Endodermal cell (in vitro differentiated cells): ENCODE measurements at regions not wholly inside any gene's neighbourhood (a gene's known extent, or its start where the extent isn't known, plus 50 kb on each side); places are given as distances from the start of the nearest gene placed in this dataset.

ENCODE experiments used
- DNase-seq: peaks from one replicate; pipeline ENCODE4 v3.0.0-alpha.2; 2017
- H3K27ac ChIP-seq: 2 replicates; pipeline ENCODE4 v1.5.1; 2013; ENCODE audit warnings: mild to moderate bottlenecking, low read depth, low read length, moderate library complexity
- H3K27me3 ChIP-seq: 2 replicates; pipeline ENCODE4 v1.6.1; 2013; ENCODE audit warnings: mild to moderate bottlenecking, low read length, moderate library complexity; ENCODE audit not compliant: insufficient read depth, control insufficient read depth, poor library complexity, severe bottlenecking
- H3K36me3 ChIP-seq: 2 replicates; pipeline ENCODE4 v1.7.0; 2013; ENCODE audit warnings: mild to moderate bottlenecking, low read length, moderate library complexity; ENCODE audit not compliant: control insufficient read depth, insufficient read depth
- H3K4me1 ChIP-seq: one replicate; pipeline ENCODE4 v1.7.0; 2013; ENCODE audit warnings: low read length; ENCODE audit not compliant: control insufficient read depth, insufficient read depth
- H3K4me3 ChIP-seq: 2 replicates; pipeline ENCODE4 v1.5.1; 2013; ENCODE audit warnings: mild to moderate bottlenecking, low read length, moderate library complexity
- H3K9ac ChIP-seq: 2 replicates; pipeline ENCODE4 v1.6.1; 2013; ENCODE audit warnings: mild to moderate bottlenecking, low read length, moderate library complexity; ENCODE audit not compliant: poor library complexity, severe bottlenecking; ENCODE audit errors: extremely low read depth
- H3K9me3 ChIP-seq: 2 replicates; pipeline ENCODE4 v1.6.1; 2013; ENCODE audit warnings: mild to moderate bottlenecking, low read length, moderate library complexity; ENCODE audit not compliant: control insufficient read depth
- H3K27ac Mint-ChIP-seq: 2 replicates; pipeline ENCODE4 v1.8.0; 2020; ENCODE audit warnings: mixed read lengths
- H3K27me3 Mint-ChIP-seq: 2 replicates; pipeline ENCODE4 v1.8.0; 2021; ENCODE audit warnings: mild to moderate bottlenecking, mixed read lengths; ENCODE audit not compliant: insufficient read depth
- H3K36me3 Mint-ChIP-seq: 2 replicates; pipeline ENCODE4 v1.8.0; 2020; ENCODE audit warnings: low read depth, mixed read lengths
- H3K4me1 Mint-ChIP-seq: 2 replicates; pipeline ENCODE4 v1.8.0; 2020; ENCODE audit warnings: mixed read lengths
- H3K4me3 Mint-ChIP-seq: 2 replicates; pipeline ENCODE4 v1.8.0; 2020; ENCODE audit warnings: mild to moderate bottlenecking, moderate library complexity, mixed read lengths
- H3K9me3 Mint-ChIP-seq: 2 replicates; pipeline ENCODE4 v1.8.0; 2020; ENCODE audit warnings: mild to moderate bottlenecking, mixed read lengths
- WGBS, 2 experiments: methylation state at CpG; one replicate each; pipeline versions ENCODE4 v1.1.5 to v1.1.7; 2013; ENCODE audit warnings: missing lambda C conversion rate in 2 of 2, mixed read lengths in 1 of 2; ENCODE audit not compliant: insufficient coverage in 1 of 2, insufficient read length in 1 of 2; 5-methylcytosine and 5-hydroxymethylcytosine counted together
- TF ChIP-seq, protein P1 (sequence below): fragments of 200-600 bp; sonication (generic); conservative IDR thresholded peaks from 2 replicates; pipeline ENCODE4 v1.5.0; 2021; ENCODE audit warnings: antibody characterized with exemption, mild to moderate bottlenecking

DNA sequence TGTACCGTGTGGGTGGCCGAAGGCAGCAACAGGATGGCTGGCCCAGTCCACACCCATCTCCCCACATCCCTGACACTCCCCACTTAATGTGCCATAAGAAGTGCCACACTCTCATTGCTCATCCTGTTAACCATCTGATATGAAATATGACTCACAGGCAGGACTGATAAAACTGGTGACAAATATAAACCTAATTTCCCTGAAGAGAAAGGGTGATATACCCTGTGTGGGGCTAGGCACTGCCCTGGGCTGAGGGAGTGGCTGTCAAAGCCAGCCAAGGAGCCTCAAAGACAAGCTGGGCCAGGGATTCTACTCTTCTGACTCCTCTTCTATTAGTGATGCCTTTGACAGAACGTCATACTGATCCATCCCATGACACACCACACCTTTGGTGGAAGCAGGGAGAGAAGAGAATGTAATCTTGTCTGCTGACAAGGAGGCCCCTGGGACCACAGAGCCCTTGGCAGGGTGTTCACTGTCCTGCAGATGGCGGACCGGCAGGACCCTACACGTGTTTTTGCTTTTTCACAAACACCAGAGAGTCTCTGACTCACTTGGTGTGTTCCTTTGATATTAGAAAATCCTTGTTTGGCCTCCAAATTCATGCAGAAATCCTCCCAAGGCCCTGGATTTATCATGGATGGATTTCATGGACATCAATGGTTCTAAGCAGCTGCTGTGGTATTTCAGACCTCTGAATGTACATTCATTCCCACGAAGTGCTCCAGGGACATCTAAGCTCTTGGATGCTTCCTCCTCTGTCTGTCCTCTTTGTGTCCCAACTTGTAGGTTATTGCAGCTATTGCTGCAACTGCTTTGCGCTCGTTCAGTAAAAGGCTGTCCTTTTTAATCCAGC is 98.0 kb upstream of the WASF3 start:
- TF ChIP-seq, protein P1, sequence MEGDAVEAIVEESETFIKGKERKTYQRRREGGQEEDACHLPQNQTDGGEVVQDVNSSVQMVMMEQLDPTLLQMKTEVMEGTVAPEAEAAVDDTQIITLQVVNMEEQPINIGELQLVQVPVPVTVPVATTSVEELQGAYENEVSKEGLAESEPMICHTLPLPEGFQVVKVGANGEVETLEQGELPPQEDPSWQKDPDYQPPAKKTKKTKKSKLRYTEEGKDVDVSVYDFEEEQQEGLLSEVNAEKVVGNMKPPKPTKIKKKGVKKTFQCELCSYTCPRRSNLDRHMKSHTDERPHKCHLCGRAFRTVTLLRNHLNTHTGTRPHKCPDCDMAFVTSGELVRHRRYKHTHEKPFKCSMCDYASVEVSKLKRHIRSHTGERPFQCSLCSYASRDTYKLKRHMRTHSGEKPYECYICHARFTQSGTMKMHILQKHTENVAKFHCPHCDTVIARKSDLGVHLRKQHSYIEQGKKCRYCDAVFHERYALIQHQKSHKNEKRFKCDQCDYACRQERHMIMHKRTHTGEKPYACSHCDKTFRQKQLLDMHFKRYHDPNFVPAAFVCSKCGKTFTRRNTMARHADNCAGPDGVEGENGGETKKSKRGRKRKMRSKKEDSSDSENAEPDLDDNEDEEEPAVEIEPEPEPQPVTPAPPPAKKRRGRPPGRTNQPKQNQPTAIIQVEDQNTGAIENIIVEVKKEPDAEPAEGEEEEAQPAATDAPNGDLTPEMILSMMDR: no peak
- H3K4me1 Mint-ChIP-seq: no peaks in the 10 kb centered on the region
- H3K27ac ChIP-seq: no peak overlapping the region

GRCh38 chr13:26460648-26461047 is 96.8 kb upstream of the WASF3 start:
- H3K4me3 Mint-ChIP-seq: no peak overlapping the region
- H3K9me3 Mint-ChIP-seq: no peaks in the 10 kb centered on the region
- H3K27me3 Mint-ChIP-seq: peaks cover 15% of the 10 kb centered on the region
- H3K36me3 Mint-ChIP-seq: no peaks in the 10 kb centered on the region
- Histone ChIP-seq H3K4me1 (no peaks in the 10 kb centered on the region), H3K36me3 (no peaks in the 10 kb centered on the region), H3K27me3 (no peaks in the 10 kb centered on the region), H3K4me3 (no peak overlapping the region), H3K9me3 (no peaks in the 10 kb centered on the region), H3K27ac (no peak overlapping the region), H3K9ac (no peak overlapping the region)
- TF ChIP-seq, protein P1: no peak
- no peak for DNase-seq
- no peaks in the 10 kb centered on the region for H3K4me1 Mint-ChIP-seq
- WGBS, 2 experiments: 87 to 95% methylated on average over 6 of the region's 6 CpGs
- H3K27ac Mint-ChIP-seq: no peak overlapping the region

More for the DNA sequence above, 98.0 kb upstream of the WASF3 start:
- no peaks in the 10 kb centered on the region for H3K27me3 ChIP-seq
- H3K4me1 ChIP-seq: no peaks in the 10 kb centered on the region
- Mint-ChIP-seq H3K27ac (no peak overlapping the region), H3K9me3 (no peaks in the 10 kb centered on the region), H3K4me3 (no peak overlapping the region), H3K36me3 (no peaks in the 10 kb centered on the region), H3K27me3 (peaks cover 13% of the 10 kb centered on the region)
- no peaks in the 10 kb centered on the region for H3K9me3 ChIP-seq
- DNase-seq: no peak
- H3K4me3 ChIP-seq: no peak overlapping the region
- no peak overlapping the region for H3K9ac ChIP-seq
- no peaks in the 10 kb centered on the region for H3K36me3 ChIP-seq
- WGBS, 2 experiments: 86 to 88% methylated on average over 3 to 9 of the region's 9 CpGs

GRCh38 chr13:26463296-26463695 is 94.2 kb upstream of the WASF3 start:
- peaks cover 1% of the 10 kb centered on the region for H3K4me1 Mint-ChIP-seq
- H3K9me3 Mint-ChIP-seq: no peaks in the 10 kb centered on the region
- no peaks in the 10 kb centered on the region for H3K9me3 ChIP-seq
- peaks cover 6% of the 10 kb centered on the region for H3K27me3 Mint-ChIP-seq
- WGBS, 2 experiments: 88 to 98% methylated on average over 3 to 6 of the region's 6 CpGs
- no peak overlapping the region for H3K27ac Mint-ChIP-seq
- no peak overlapping the region for H3K4me3 Mint-ChIP-seq
- H3K36me3 ChIP-seq: no peaks in the 10 kb centered on the region
- H3K9ac ChIP-seq: no peak overlapping the region
- TF ChIP-seq, protein P1: no peak
- no peak for DNase-seq
- no peak overlapping the region for H3K27ac ChIP-seq
- H3K27me3 ChIP-seq: no peaks in the 10 kb centered on the region
- no peaks in the 10 kb centered on the region for H3K36me3 Mint-ChIP-seq
- H3K4me1 ChIP-seq: no peaks in the 10 kb centered on the region
- H3K4me3 ChIP-seq: no peak overlapping the region
